Colonic mucosa (tissue), 4 donors: ENCODE measurements at regions not wholly inside any gene's neighbourhood (a gene's known extent, or its start where the extent isn't known, plus 50 kb on each side); places are given as distances from the start of the nearest gene placed in this dataset.

Experiments
- DNase-seq: peaks from one replicate; pipeline ENCODE4 v3.0.0-alpha.2; 2020
- H3K27ac ChIP-seq: fragments of 200-600 bp; one replicate; pipeline ENCODE4 v1.8.0; 2021
- H3K27me3 ChIP-seq: fragments of 200-600 bp; one replicate; pipeline ENCODE4 v1.8.0; 2021
- H3K36me3 ChIP-seq: fragments of 200-600 bp; one replicate; pipeline ENCODE4 v1.8.0; 2021
- H3K4me1 ChIP-seq: fragments of 200-600 bp; one replicate; pipeline ENCODE4 v1.8.0; 2021; ENCODE audit warnings: mild to moderate bottlenecking
- H3K4me3 ChIP-seq: fragments of 200-600 bp; one replicate; pipeline ENCODE4 v1.8.0; 2021
- H3K9ac ChIP-seq, 2 donors: one replicate each; pipeline ENCODE4 v1.7.0; 2013; ENCODE audit warnings: control low read depth in 2 of 2, low read depth in 2 of 2, low read length in 2 of 2
- H3K9me3 ChIP-seq: fragments of 200-600 bp; one replicate; pipeline ENCODE4 v1.8.0; 2021
- intact Hi-C: fragments of 100-400 bp; cut with DNase I; formaldehyde crosslinking; loops from one replicate; pipeline ENCODE4 v1.14.1; 2022
- TF ChIP-seq, protein P1 (sequence below): fragments of 200-600 bp; IDR thresholded peaks from one replicate; pipeline ENCODE4 v1.8.0; 2022; ENCODE audit warnings: antibody characterized with exemption, mild to moderate bottlenecking
- donor health status: healthy.
- donor health status: DM: no; HTN: no; CAD: no.
- donor health status: DM: no; HTN: no; CAD: no.

DNA sequence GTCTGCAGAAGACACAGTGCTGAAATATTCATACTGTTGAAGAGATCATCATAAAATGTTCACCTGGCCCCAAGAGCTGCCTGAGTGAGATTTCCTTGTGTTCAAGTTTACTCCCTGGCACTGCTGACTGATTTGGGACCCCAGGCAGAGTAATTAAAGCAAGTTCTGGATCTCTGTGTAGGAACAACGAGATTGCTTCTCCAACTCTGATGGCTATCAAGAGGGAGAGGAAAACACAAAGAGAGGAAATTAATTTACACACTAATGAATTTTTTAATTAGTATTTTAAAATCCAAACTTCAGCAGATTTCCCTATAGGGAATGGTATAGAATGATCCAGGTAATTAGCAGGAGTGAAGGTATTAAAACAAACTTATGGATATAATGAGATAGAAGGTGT, 711.8 kb downstream of the DCDC2C start:
- intact Hi-C loops, result no loop called here
- H3K27ac ChIP-seq, result no peak overlapping the region
- no peak overlapping the region for H3K4me3 ChIP-seq
- H3K36me3 ChIP-seq, result no peaks in the 10 kb centered on the region
- no peak overlapping the region for H3K9ac ChIP-seq
- H3K9me3 ChIP-seq, result no peaks in the 10 kb centered on the region
- TF ChIP-seq, protein P1, sequence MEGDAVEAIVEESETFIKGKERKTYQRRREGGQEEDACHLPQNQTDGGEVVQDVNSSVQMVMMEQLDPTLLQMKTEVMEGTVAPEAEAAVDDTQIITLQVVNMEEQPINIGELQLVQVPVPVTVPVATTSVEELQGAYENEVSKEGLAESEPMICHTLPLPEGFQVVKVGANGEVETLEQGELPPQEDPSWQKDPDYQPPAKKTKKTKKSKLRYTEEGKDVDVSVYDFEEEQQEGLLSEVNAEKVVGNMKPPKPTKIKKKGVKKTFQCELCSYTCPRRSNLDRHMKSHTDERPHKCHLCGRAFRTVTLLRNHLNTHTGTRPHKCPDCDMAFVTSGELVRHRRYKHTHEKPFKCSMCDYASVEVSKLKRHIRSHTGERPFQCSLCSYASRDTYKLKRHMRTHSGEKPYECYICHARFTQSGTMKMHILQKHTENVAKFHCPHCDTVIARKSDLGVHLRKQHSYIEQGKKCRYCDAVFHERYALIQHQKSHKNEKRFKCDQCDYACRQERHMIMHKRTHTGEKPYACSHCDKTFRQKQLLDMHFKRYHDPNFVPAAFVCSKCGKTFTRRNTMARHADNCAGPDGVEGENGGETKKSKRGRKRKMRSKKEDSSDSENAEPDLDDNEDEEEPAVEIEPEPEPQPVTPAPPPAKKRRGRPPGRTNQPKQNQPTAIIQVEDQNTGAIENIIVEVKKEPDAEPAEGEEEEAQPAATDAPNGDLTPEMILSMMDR, result no peak
- H3K4me1 ChIP-seq, result no peaks in the 10 kb centered on the region
- DNase-seq, result no peak
- no peaks in the 10 kb centered on the region for H3K27me3 ChIP-seq

DNA sequence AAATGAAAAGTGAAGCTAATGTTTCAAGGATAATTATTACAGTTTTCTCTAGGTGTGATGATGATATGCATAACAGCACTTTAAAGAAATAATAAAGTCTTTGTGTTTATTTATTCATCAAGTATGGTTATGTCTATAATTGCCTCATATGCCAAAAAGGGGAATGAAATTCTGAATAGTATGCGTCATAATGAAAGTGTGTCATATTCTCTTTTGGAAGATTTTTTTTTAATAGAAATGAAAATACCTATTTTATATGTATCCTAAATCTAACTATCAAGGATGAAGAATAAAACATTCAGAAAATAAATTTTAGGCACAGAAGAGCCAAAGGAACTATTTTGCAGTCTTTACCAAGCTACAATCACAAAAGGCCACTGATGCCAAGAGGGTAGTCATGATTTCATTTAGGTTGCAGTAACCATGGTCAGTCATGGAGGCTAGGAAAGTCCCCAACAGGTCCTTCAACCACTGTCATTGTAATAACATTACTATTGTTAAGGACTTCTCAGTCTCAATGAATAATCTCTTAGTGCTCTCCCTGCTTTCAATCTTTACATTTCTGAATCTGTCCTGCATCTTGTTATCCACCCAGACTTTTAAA, 712.5 kb downstream of the DCDC2C start:
- H3K9ac ChIP-seq, result no peak overlapping the region
- TF ChIP-seq, protein P1, result no peak
- no peaks in the 10 kb centered on the region for H3K27me3 ChIP-seq
- DNase-seq, result no peak
- H3K4me3 ChIP-seq, result no peak overlapping the region
- no peaks in the 10 kb centered on the region for H3K9me3 ChIP-seq
- H3K4me1 ChIP-seq, result no peaks in the 10 kb centered on the region
- H3K36me3 ChIP-seq, result no peaks in the 10 kb centered on the region
- intact Hi-C loops, result no loop called here
- H3K27ac ChIP-seq, result no peak overlapping the region

DNA sequence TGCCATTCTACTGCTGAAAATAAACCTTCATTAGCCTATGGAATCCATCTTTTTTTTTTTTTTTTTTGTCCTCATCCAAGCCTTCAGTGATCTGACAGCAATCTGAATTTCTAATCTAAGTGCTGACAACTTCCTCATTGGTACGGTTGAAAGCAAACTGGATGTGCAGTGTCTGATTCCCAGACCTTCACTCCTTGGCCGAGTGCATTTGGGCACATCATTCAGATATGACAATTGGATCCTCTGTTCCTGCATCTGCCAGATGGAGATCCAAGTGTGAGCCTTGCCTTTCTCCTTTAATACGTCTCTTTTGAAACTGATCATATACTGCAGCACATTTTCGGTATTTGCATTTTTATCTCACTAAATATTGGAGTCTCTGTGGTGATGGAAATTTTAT, 713.1 kb downstream of the DCDC2C start:
- Histone ChIP-seq H3K4me3 (no peak overlapping the region), H3K27ac (no peak overlapping the region), H3K9ac (no peak overlapping the region), H3K27me3 (no peaks in the 10 kb centered on the region), H3K36me3 (no peaks in the 10 kb centered on the region), H3K4me1 (no peaks in the 10 kb centered on the region), H3K9me3 (no peaks in the 10 kb centered on the region)
- TF ChIP-seq, protein P1, result no peak
- no peak for DNase-seq
- intact Hi-C loops, result no loop called here

DNA sequence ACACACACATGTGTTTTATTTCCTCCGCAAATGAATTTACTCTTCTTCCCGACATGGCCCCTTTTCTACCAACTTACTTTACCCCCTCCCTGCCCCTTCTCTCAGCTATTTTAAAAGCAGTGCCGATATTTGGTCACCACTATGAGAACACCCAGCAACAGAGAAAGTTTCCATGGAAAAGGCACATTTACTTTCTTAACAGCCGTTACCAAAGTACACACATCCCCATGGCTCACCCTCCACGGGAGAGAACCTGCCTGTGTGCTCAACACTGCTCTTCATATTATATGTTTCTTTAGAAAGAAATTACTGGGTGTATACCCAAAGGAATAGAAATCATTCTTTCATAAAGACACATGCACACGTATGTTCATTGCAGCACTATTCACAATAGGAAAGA, 714.4 kb downstream of the DCDC2C start:
- no peak for DNase-seq
- no peak overlapping the region for H3K4me3 ChIP-seq
- no peak overlapping the region for H3K9ac ChIP-seq
- H3K36me3 ChIP-seq, result no peaks in the 10 kb centered on the region
- intact Hi-C loops, result no loop called here
- H3K9me3 ChIP-seq, result no peaks in the 10 kb centered on the region
- TF ChIP-seq, protein P1, result no peak
- H3K27ac ChIP-seq, result no peak overlapping the region
- H3K27me3 ChIP-seq, result no peaks in the 10 kb centered on the region
- H3K4me1 ChIP-seq, result no peaks in the 10 kb centered on the region

DNA sequence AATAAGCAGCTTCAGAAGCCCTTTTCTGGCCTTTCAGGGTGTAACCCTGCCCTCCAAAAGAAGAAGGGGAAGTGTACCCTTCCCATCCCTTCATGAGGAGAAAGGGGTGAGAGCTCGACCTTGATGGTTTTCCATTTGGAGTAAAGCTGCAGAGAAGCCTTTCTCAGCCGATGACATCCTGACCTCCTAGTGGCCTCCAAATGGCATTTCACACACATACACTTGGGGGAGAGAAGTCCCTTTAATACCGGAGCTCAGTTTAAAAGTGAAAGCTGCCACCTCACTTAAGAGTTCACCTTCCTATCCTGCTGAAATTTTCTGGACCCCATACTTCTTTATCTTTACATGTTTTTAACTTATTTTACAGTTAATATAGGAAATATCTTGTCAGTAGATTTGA, 716.7 kb downstream of the DCDC2C start:
- DNase-seq, result no peak
- H3K4me3 ChIP-seq, result no peak overlapping the region
- H3K27me3 ChIP-seq, result no peaks in the 10 kb centered on the region
- TF ChIP-seq, protein P1, result no peak
- no peak overlapping the region for H3K9ac ChIP-seq
- no peaks in the 10 kb centered on the region for H3K9me3 ChIP-seq
- H3K27ac ChIP-seq, result no peak overlapping the region
- H3K4me1 ChIP-seq, result no peaks in the 10 kb centered on the region
- intact Hi-C loops, result no loop called here
- H3K36me3 ChIP-seq, result no peaks in the 10 kb centered on the region
